ENCODE measurements at regions not wholly inside any gene's neighbourhood (a gene's known extent, or its start where the extent isn't known, plus 50 kb on each side); places are given as distances from the start of the nearest gene placed in this dataset.

DNA sequence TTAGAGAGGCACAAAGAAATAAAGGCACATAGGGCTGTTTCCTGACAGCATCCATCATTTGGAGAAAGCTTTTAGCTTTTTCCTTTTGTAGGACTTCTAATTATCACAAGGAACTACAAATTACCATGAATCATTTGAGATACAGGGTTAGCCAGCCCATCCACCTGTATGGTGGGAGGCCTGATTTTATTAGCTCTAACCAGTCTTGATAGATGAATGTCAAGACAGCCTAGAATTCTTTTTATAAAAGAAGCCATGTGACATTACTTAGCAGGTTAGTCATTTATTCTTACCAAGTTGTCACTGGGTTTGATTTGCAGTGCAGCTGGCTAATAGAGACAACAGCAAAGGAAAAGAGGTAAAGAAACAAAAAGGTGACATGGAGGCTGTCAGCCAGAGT is 618.1 kb downstream of the ZNF385D start:
- DNase-seq: no peak

DNA sequence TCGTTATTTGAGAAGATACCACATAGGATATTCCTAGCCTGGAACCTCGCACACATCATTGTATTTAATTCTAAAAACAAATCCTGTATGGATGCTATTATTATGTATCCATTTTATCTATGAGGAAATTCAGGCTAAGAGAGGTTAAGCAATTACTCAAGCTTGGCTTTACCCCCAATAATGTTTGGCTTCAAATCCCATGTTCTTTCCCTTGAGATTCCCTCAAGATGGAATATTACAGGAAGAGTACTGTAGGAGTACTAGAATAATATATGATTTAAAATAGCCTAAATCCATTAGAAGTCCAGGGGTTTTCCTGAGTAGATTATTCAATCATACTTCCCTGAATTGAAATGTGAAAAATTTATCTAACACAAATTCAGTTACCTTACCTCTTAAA is 630.2 kb downstream of the ZNF385D start:
- DNase-seq: no peak

DNA sequence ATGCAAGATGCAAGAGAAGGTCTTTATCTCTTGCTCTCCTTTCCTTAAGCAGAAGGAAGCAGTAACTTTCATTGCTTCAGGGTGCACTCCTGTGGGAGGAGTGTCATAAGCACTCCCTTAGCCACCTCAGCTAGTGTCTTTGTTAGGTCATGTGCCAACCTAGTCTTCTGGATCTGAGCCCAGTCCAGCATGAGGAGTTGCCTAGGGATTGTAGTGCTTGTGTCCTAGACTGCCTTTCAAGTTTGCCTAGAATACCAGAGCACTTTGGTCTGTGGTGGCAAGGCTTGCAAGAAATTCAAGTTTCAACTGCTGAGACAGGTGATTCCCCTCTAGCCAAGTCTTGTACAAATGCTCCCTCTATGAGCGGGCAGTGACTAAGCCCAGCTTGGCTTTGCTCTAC is 633.6 kb downstream of the ZNF385D start:
- no peak for DNase-seq

DNA sequence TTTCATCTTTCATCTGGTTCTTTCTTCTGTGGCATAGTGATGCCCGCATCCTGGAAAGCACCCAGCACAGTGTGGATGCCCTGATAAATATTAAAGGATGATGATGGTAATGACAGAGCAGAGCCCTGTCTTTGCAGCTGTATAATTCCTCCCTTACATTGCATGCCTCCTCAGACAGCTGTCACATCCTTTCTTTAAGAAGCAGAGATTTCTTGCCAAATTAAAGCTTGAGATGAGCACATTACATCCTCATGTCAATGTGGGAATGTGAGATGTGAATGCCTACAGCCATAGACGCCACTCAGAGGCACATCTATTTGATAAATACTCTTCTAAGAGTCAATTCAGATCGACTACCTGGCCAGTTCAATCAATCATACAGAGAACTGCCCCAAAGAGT is 642.0 kb downstream of the ZNF385D start:
- no peak for DNase-seq

DNA sequence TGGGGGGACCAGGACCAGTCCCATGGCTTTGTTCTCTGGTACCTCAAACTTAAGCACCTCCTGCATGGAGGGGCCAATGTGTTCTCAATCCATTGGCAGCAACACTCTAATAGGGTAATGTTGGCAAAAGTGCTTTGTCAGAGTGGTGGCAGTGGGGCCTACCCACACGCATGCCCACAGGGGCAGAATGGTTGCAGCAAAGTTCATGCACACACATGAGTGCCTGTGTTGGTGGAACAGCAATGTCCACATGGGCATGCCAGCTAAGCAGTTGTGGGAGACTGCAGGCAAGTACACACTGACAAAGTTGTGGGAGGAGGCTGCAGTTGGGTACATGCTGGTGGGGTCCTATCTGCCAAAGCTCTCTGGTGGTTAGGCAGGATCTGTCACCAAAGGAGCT is 645.2 kb downstream of the ZNF385D start:
- DNase-seq: no peak

GRCh38 chr3:21100656-21101359 is 650.2 kb downstream of the ZNF385D start:
- no peak for DNase-seq

GRCh38 chr3:21094686-21095085 is 656.3 kb downstream of the ZNF385D start:
- DNase-seq: no peak

GRCh38 chr3:21073561-21073960 is 677.4 kb downstream of the ZNF385D start:
- DNase-seq: no peak

GRCh38 chr3:21067031-21067813 is 683.8 kb downstream of the ZNF385D start:
- DNase-seq: no peak

GRCh38 chr3:21062831-21063294 is 688.1 kb downstream of the ZNF385D start:
- DNase-seq: no peak

DNA sequence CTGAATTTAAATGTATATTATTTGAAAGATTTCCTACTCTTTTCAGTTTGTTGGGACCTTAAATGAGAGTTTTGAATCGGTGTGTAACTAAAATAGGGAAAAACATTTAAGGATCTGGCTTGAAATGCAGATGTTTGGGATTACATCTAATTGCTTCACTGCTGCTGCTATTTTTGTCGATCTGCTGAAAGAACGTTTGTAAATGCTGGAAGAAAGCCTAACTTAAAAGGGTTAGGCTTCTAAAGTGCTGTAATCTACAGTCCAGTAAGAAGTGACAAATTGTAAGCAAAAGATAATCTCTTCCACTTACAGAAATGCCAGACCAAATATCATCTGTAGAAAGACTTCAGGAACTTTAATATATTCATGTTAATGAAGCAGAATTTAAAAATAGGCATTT is 691.6 kb downstream of the ZNF385D start:
- no peak for DNase-seq

DNA sequence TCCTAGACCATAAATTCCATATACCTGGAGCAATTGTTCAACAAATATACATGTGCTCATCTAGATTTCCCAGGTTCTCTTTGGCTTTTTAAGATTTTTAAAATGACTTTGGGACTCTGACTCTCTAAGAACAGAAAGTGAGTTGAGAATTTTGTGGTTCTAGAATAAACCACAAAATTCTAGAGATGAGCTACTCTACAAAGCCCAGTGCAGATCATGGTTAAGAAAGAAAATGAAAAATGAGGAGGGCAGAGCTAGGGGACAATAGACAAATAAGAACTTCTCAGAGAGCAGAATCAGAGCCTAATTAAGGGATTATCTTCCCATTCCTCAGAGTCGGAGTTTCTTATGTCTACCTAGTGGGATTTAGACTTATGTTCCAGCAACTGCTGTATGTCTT is 694.7 kb downstream of the ZNF385D start:
- DNase-seq: no peak

GRCh38 chr3:21055015-21055414 is 696.0 kb downstream of the ZNF385D start:
- no peak for DNase-seq

- DNase-seq: no peak
Observed at GRCh38 chr3:21054064-21054463, 696.9 kb downstream of the ZNF385D start.

- DNase-seq: no peak
Observed at GRCh38 chr3:21049334-21050062, 701.5 kb downstream of the ZNF385D start.

DNA sequence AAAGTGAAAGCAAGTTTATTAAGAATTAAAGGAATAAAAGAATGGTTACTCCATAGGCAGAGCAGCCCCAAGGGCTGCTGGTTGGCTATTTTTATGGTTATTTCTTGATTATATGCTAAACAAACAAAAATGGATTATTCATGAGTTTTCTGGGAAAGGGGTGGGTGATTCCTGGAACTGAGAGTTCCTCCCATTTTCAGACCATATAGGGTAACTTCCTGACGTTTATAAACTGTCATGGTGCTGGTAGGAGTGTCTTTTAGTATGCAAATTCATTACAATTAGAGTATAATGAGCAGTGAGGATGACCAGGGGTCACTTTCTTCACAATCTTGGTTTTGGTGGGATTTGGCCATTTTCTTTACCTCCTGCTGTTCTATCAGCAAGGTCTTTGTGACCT is 707.9 kb downstream of the ZNF385D start:
- no peak for DNase-seq

DNA sequence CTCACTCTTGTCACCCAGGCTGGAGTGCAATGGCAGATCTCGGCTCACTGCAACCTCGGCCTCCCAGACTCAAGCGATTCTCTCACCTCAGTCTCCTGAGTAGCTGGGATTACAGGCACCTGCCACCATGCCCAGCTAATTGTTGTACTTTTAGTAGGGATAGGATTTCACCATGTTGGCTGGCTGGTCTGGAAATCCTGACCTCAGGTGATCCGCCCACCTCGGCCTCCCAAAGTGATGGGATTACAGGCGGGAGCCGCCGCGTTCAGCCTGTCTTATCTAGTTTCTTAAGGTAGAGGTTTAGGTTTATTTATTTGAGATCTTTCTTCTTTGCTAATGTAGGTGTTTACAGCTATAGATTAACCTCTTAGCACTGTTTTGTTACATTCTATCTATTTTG is 708.8 kb downstream of the ZNF385D start:
- DNase-seq: no peak

- DNase-seq: no peak
Observed at GRCh38 chr3:21041621-21042020, 709.4 kb downstream of the ZNF385D start.

DNA sequence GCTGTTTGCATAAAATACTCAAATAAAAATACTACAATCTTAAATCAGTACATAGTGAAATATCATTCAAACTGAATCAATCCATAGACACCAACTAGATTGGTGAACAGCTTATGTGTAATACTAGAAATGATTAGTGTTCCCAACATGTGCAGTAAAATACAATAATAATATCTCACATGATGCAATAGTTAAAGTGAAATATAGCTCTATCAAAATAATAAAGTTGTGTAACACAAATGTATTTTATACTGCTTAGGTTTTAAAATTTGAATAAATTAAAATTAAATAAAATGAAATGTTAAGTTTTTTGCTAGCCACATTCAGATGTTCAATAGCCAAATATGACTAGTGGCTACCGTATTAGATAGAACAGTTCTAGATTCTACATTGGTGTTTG is 714.1 kb downstream of the ZNF385D start:
- no peak for DNase-seq

- no peak for DNase-seq
Observed at GRCh38 chr3:21028412-21028811, 722.6 kb downstream of the ZNF385D start.

DNA sequence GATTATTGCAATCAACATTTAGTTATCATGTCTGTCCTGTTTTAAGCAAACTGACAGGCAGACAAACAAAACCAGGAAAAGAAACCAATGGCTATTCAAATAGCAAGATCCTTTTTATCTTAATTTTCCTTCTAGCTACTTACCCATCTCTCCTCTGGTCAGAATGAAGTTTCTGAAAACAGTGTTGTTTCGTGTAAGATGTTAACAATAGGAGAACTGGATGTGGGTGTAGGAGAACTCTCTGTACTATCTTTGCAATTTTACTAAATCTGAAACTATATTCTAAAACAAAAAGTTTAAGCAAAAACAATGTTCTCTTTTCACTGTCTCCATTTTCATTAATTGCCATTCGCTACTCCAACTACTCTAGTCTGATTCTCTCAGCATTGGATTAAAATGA is 726.4 kb downstream of the ZNF385D start:
- DNase-seq: no peak

GRCh38 chr3:21020681-21021080 is 730.3 kb downstream of the ZNF385D start:
- DNase-seq: no peak

DNA sequence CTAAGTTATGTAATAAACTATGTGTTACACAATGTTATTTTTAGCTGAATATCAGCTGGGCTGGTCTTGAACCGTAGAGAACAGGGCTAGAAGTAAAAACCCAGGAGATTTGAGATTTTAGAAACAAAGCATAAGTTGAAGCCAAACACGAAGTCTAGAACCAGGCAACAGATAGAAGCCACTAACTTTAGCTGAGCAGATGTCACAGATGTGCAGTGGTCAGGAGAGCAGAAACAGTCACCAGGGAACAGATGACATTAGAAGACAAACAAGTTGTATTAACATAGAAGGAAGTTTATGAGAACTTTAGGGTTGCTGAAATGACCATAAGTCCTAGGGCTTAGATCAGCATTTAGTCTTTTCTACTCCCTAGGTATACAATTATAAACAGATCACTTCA is 731.0 kb downstream of the ZNF385D start:
- no peak for DNase-seq

Data from DMS153 (cell line).